ENCODE measurements at regions not wholly inside any gene's neighbourhood (a gene's known extent, or its start where the extent isn't known, plus 50 kb on each side); places are given as distances from the start of the nearest gene placed in this dataset.
"Not testable (repeated sequence)": the region's sequence is repeated elsewhere in the genome, so short reads cannot be mapped to it uniquely, and the experiment has no call there.

GRCh38 chr2:7154656-7155055 is 237.4 kb downstream of the RNF144A start:
- no peak for DNase-seq

GRCh38 chr2:7161501-7161900 is 244.3 kb downstream of the RNF144A start:
- DNase-seq: no peak

- DNase-seq: no peak
These were observed 248.5 kb downstream of the RNF144A start for GRCh38 chr2:7165736-7166135.

- no peak for DNase-seq
These were observed 250.7 kb downstream of the RNF144A start for GRCh38 chr2:7167801-7168411.

- DNase-seq: no peak
These were observed 252.4 kb downstream of the RNF144A start for GRCh38 chr2:7169593-7169992.

GRCh38 chr2:7178996-7179395 is 261.8 kb downstream of the RNF144A start:
- DNase-seq: not testable (repeated sequence)

- DNase-seq: no peak
These were observed 263.6 kb downstream of the RNF144A start for GRCh38 chr2:7180638-7181370.

- DNase-seq: no peak
These were observed 265.3 kb downstream of the RNF144A start for GRCh38 chr2:7182525-7182924.

GRCh38 chr2:7189106-7189505 is 271.9 kb downstream of the RNF144A start:
- DNase-seq: no peak

GRCh38 chr2:7190587-7191324 is 273.5 kb downstream of the RNF144A start:
- no peak for DNase-seq

GRCh38 chr2:7191932-7192331 is 274.7 kb downstream of the RNF144A start:
- no peak for DNase-seq

GRCh38 chr2:7193457-7193856 is 276.2 kb downstream of the RNF144A start:
- DNase-seq: no peak

- DNase-seq: no peak
These were observed 277.7 kb downstream of the RNF144A start for GRCh38 chr2:7194950-7195349.

- no peak for DNase-seq
These were observed 279.7 kb downstream of the RNF144A start for GRCh38 chr2:7196883-7197282.

GRCh38 chr2:7201851-7202250 is 284.6 kb downstream of the RNF144A start:
- DNase-seq: no peak

- peak; percentile 55 for DNase-seq
These were observed 285.9 kb downstream of the RNF144A start for GRCh38 chr2:7203056-7203467.

- DNase-seq: no peak
These were observed 288.1 kb downstream of the RNF144A start for GRCh38 chr2:7205151-7205830.

- no peak for DNase-seq
These were observed 289.0 kb downstream of the RNF144A start for GRCh38 chr2:7206111-7206810.

GRCh38 chr2:7207631-7208030 is 290.4 kb downstream of the RNF144A start:
- DNase-seq: no peak

GRCh38 chr2:7209757-7210555 is 292.7 kb downstream of the RNF144A start:
- DNase-seq: no peak

GRCh38 chr2:7210712-7211111 is 293.5 kb downstream of the RNF144A start:
- no peak for DNase-seq

GRCh38 chr2:7225848-7226247 is 308.6 kb downstream of the RNF144A start:
- DNase-seq: peak; percentile 63

All from NCI-H1436 (cell line).